Amniotic epithelial cell (primary cell): ENCODE measurements at regions not wholly inside any gene's neighbourhood (a gene's known extent, or its start where the extent isn't known, plus 50 kb on each side); places are given as distances from the start of the nearest gene placed in this dataset.

Experiments used
- DNase-seq: peaks from one replicate; pipeline ENCODE4 v3.0.0-alpha.2; 2010; ENCODE audit warnings: low read depth

GRCh38 chr7:136066304-136067143 lies 89.4 kb upstream of the MTPN start:
- no peak for DNase-seq

GRCh38 chr7:136064627-136065237 lies 87.6 kb upstream of the MTPN start:
- peak; percentile 66 for DNase-seq

- DNase-seq: no peak
Observed at GRCh38 chr7:136064081-136064480, 86.9 kb upstream of the MTPN start.

GRCh38 chr7:136063326-136063666 lies 86.1 kb upstream of the MTPN start:
- DNase-seq: no peak

- no peak for DNase-seq
Observed at GRCh38 chr7:136062625-136063325, 85.6 kb upstream of the MTPN start.

GRCh38 chr7:136061433-136061832 lies 84.3 kb upstream of the MTPN start:
- no peak for DNase-seq

GRCh38 chr7:136058546-136058945 lies 81.4 kb upstream of the MTPN start:
- DNase-seq: no peak

GRCh38 chr7:136057509-136057908 lies 80.3 kb upstream of the MTPN start:
- no peak for DNase-seq

- no peak for DNase-seq
Observed at GRCh38 chr7:136056651-136057231, 79.6 kb upstream of the MTPN start.

- no peak for DNase-seq
Observed at GRCh38 chr7:136055266-136055665, 78.1 kb upstream of the MTPN start.

GRCh38 chr7:136053689-136054485 lies 76.7 kb upstream of the MTPN start:
- no peak for DNase-seq

- no peak for DNase-seq
Observed at GRCh38 chr7:136051203-136051928, 74.2 kb upstream of the MTPN start.

- DNase-seq: peak; percentile 68
Observed at GRCh38 chr7:136050462-136050847, 73.3 kb upstream of the MTPN start.

GRCh38 chr7:136049818-136050461 lies 72.8 kb upstream of the MTPN start:
- DNase-seq: peak; percentile 89

- peak; percentile 63 for DNase-seq
Observed at GRCh38 chr7:136049117-136049516, 72.0 kb upstream of the MTPN start.

GRCh38 chr7:136046548-136046947 lies 69.4 kb upstream of the MTPN start:
- DNase-seq: no peak

- peak; percentile 89 for DNase-seq
Observed at GRCh38 chr7:136045992-136046391, 68.8 kb upstream of the MTPN start.

- DNase-seq: peak; percentile 84
Observed at GRCh38 chr7:136045181-136045580, 68.0 kb upstream of the MTPN start.

GRCh38 chr7:136039577-136040345 lies 62.6 kb upstream of the MTPN start:
- DNase-seq: peak; percentile 51

- DNase-seq: no peak
Observed at GRCh38 chr7:136036336-136036735, 59.2 kb upstream of the MTPN start.
